ENCODE measurements at regions not wholly inside any gene's neighbourhood (a gene's known extent, or its start where the extent isn't known, plus 50 kb on each side); places are given as distances from the start of the nearest gene placed in this dataset.

DNA sequence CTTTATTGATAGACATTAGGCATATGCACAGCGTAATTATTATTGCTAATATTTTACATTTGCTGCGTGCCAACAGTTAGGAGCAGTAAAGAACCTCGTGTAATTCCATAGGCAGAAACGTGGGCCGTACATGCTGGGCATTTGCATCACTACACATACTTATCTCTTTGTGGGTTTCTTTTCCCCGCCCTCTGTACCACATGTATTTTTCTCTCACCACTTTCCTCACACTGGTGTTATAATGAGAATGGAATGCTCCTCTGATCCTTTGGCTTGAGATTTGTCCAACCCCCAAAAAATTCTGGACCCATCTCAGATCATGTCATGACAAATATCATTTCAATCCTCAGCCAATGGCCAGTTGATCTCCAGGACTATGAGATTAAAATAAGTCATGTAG is 1952.6 kb upstream of the WWC1 start:
- Histone ChIP-seq H3K9me3 (replicated peaks; ENCODE audit: low read length) (peaks cover 3% of the 10 kb centered on the region), H3K9ac (ENCODE audit: low read depth, low read length) (no peak overlapping the region), H3K4me1 (ENCODE audit: control insufficient read depth, insufficient read depth, low read length) (no peaks in the 10 kb centered on the region), H3K27me3 (ENCODE audit: control insufficient read depth, insufficient read depth, low read length) (no peaks in the 10 kb centered on the region), H3K36me3 (ENCODE audit: insufficient read depth, low read length) (no peaks in the 10 kb centered on the region), H3K4me3 (ENCODE audit: low read length) (no peak overlapping the region), H3K4me2 (ENCODE audit: low read length) (no peak overlapping the region)

DNA sequence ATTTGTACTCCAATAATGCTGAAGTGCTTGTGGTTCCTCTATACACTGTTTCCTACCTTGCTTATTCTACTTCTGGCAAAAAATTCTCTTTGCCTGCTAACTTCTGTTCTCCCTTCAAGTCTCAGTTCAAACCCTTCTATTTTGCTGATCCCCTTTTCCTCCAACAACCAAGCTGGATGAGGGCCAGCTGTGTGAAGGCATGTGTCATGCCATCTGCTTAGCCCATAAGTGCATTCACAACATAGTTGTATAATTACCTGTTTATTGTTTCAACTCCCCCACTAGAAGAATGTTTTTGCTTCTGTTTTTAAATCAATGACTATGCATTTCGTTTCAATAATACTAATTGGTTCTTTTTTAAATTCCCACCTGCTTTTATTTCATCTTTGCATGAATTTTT is 1951.4 kb upstream of the WWC1 start:
- Histone ChIP-seq H3K4me3 (ENCODE audit: low read length) (no peak overlapping the region), H3K9ac (ENCODE audit: low read depth, low read length) (no peak overlapping the region), H3K27me3 (ENCODE audit: control insufficient read depth, insufficient read depth, low read length) (no peaks in the 10 kb centered on the region), H3K36me3 (ENCODE audit: insufficient read depth, low read length) (no peaks in the 10 kb centered on the region), H3K4me2 (ENCODE audit: low read length) (no peak overlapping the region), H3K4me1 (ENCODE audit: control insufficient read depth, insufficient read depth, low read length) (no peaks in the 10 kb centered on the region), H3K9me3 (replicated peaks; ENCODE audit: low read length) (no peaks in the 10 kb centered on the region)

DNA sequence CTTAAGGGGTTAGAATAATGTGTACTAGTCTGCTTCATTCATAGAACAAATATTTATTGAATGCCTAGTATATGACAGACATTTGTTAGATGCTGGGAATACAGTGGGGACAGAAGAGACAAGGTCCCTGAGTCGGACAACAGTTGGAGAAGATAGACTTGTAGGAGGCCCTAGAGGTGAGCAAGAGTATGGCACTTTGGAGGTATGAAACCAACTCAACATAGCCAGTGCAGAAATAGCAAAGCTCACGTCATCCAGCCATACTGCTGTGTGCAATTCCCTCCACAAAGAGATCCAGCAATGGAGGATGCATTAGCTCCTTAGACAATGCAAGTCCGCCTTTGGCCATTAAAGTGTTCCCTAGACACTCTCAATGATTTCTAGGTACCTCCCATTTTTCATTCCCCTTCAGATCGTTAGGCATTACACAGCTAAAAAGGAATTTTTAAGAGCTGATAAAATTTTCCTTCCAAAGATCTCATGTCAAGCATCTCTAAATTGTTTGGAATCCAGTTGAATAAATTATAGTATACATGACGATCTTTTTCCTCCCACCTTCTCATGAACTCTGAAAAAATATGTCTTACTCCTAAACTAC is 1949.6 kb upstream of the WWC1 start:
- Histone ChIP-seq H3K9me3 (replicated peaks; ENCODE audit: low read length) (no peaks in the 10 kb centered on the region), H3K4me2 (ENCODE audit: low read length) (no peak overlapping the region), H3K9ac (ENCODE audit: low read depth, low read length) (no peak overlapping the region), H3K4me3 (ENCODE audit: low read length) (no peak overlapping the region), H3K36me3 (ENCODE audit: insufficient read depth, low read length) (no peaks in the 10 kb centered on the region), H3K4me1 (ENCODE audit: control insufficient read depth, insufficient read depth, low read length) (no peaks in the 10 kb centered on the region), H3K27me3 (ENCODE audit: control insufficient read depth, insufficient read depth, low read length) (no peaks in the 10 kb centered on the region)

- Histone ChIP-seq H3K4me2 (ENCODE audit: low read length) (no peak overlapping the region), H3K9me3 (replicated peaks; ENCODE audit: low read length) (no peaks in the 10 kb centered on the region), H3K36me3 (ENCODE audit: insufficient read depth, low read length) (no peaks in the 10 kb centered on the region), H3K4me3 (ENCODE audit: low read length) (no peak overlapping the region), H3K4me1 (ENCODE audit: control insufficient read depth, insufficient read depth, low read length) (no peaks in the 10 kb centered on the region), H3K27me3 (ENCODE audit: control insufficient read depth, insufficient read depth, low read length) (no peaks in the 10 kb centered on the region), H3K9ac (ENCODE audit: low read depth, low read length) (no peak overlapping the region)
Observed at GRCh38 chr5:166342402-166342801, 1949.0 kb upstream of the WWC1 start.

DNA sequence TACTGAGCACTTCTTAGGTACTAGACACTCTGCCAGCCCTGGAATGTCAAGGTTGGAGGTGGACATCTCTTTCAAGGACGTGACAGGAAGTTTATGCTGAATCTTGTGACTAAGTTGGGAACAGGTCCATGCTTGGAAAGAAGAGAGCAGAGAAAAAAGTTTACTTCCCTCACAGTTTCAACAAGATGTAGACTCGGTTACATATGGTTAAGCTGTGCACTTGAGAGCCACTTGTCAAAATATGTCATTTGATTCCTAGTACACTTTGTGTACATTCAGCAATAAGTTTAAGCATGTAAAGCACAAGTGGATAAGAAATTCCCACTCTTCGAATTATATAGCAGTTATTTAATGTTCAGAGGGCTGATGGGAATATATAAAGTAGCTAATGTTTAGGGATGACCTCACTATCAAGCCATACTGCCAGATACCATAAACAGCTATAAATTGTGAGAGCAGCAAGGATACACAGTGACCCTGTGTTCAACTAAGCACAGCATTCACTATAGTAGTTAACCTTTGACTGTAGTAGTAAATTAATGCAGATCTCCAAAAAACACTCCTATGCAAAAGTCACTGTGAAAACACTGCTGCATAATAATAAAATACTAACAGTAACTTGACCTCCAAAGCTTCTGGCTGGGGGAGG is 1944.6 kb upstream of the WWC1 start:
- H3K4me2 ChIP-seq (ENCODE audit: low read length): no peak overlapping the region
- H3K4me1 ChIP-seq (ENCODE audit: control insufficient read depth, insufficient read depth, low read length): no peaks in the 10 kb centered on the region
- H3K4me3 ChIP-seq (ENCODE audit: low read length): no peak overlapping the region
- H3K9ac ChIP-seq (ENCODE audit: low read depth, low read length): no peak overlapping the region
- H3K27me3 ChIP-seq (ENCODE audit: control insufficient read depth, insufficient read depth, low read length): no peaks in the 10 kb centered on the region
- peaks cover 4% of the 10 kb centered on the region for H3K9me3 ChIP-seq (replicated peaks; ENCODE audit: low read length)
- no peaks in the 10 kb centered on the region for H3K36me3 ChIP-seq (ENCODE audit: insufficient read depth, low read length)

GRCh38 chr5:166349046-166349445 is 1942.4 kb upstream of the WWC1 start:
- Histone ChIP-seq H3K36me3 (ENCODE audit: insufficient read depth, low read length) (no peaks in the 10 kb centered on the region), H3K9ac (ENCODE audit: low read depth, low read length) (no peak overlapping the region), H3K27me3 (ENCODE audit: control insufficient read depth, insufficient read depth, low read length) (no peaks in the 10 kb centered on the region), H3K4me2 (ENCODE audit: low read length) (no peak overlapping the region), H3K9me3 (replicated peaks; ENCODE audit: low read length) (peaks cover 8% of the 10 kb centered on the region), H3K4me3 (ENCODE audit: low read length) (no peak overlapping the region), H3K4me1 (ENCODE audit: control insufficient read depth, insufficient read depth, low read length) (no peaks in the 10 kb centered on the region)

GRCh38 chr5:166353580-166353979 is 1937.9 kb upstream of the WWC1 start:
- Histone ChIP-seq H3K4me2 (ENCODE audit: low read length) (no peak overlapping the region), H3K9ac (ENCODE audit: low read depth, low read length) (no peak overlapping the region)

DNA sequence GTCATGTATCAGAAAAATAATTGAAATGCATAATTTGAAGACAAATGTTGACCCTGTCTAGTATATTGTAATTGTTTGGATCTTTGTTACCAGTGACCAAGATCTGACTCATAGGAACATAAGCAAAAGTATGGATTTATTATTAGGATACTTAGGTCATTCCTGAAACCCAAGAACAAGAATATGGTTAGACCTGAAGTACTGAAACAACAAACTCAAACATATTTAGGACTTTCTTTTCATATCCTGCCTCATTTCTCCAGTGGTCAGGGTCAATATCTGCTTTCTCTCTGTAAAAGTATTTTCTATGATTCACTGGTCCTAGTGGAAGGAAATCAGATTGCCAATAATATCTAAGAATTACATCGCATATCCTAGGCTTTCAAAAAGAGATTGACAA is 1937.1 kb upstream of the WWC1 start:
- Histone ChIP-seq H3K9me3 (replicated peaks; ENCODE audit: low read length) (peaks cover 4% of the 10 kb centered on the region), H3K27me3 (ENCODE audit: control insufficient read depth, insufficient read depth, low read length) (no peaks in the 10 kb centered on the region), H3K4me3 (ENCODE audit: low read length) (no peak overlapping the region), H3K9ac (ENCODE audit: low read depth, low read length) (no peak overlapping the region), H3K4me2 (ENCODE audit: low read length) (no peak overlapping the region), H3K36me3 (ENCODE audit: insufficient read depth, low read length) (no peaks in the 10 kb centered on the region), H3K4me1 (ENCODE audit: control insufficient read depth, insufficient read depth, low read length) (no peaks in the 10 kb centered on the region)

More at GRCh38 chr5:166353580-166353979, 1937.9 kb upstream of the WWC1 start:
- no peaks in the 10 kb centered on the region for H3K4me1 ChIP-seq (ENCODE audit: control insufficient read depth, insufficient read depth, low read length)
- no peaks in the 10 kb centered on the region for H3K36me3 ChIP-seq (ENCODE audit: insufficient read depth, low read length)
- no peaks in the 10 kb centered on the region for H3K27me3 ChIP-seq (ENCODE audit: control insufficient read depth, insufficient read depth, low read length)
- H3K4me3 ChIP-seq (ENCODE audit: low read length): no peak overlapping the region
- H3K9me3 ChIP-seq (replicated peaks; ENCODE audit: low read length): peaks cover 8% of the 10 kb centered on the region

- Histone ChIP-seq H3K36me3 (ENCODE audit: insufficient read depth, low read length) (no peaks in the 10 kb centered on the region), H3K9ac (ENCODE audit: low read depth, low read length) (no peak overlapping the region), H3K9me3 (replicated peaks; ENCODE audit: low read length) (peaks cover 4% of the 10 kb centered on the region), H3K27me3 (ENCODE audit: control insufficient read depth, insufficient read depth, low read length) (no peaks in the 10 kb centered on the region), H3K4me3 (ENCODE audit: low read length) (no peak overlapping the region), H3K4me1 (ENCODE audit: control insufficient read depth, insufficient read depth, low read length) (no peaks in the 10 kb centered on the region), H3K4me2 (ENCODE audit: low read length) (no peak overlapping the region)
Observed at GRCh38 chr5:166356096-166356495, 1935.3 kb upstream of the WWC1 start.

GRCh38 chr5:166358127-166358830 is 1933.2 kb upstream of the WWC1 start:
- Histone ChIP-seq H3K9me3 (replicated peaks; ENCODE audit: low read length) (peaks cover 4% of the 10 kb centered on the region), H3K27me3 (ENCODE audit: control insufficient read depth, insufficient read depth, low read length) (no peaks in the 10 kb centered on the region), H3K9ac (ENCODE audit: low read depth, low read length) (no peak overlapping the region), H3K4me1 (ENCODE audit: control insufficient read depth, insufficient read depth, low read length) (no peaks in the 10 kb centered on the region), H3K4me2 (ENCODE audit: low read length) (no peak overlapping the region), H3K36me3 (ENCODE audit: insufficient read depth, low read length) (no peaks in the 10 kb centered on the region), H3K4me3 (ENCODE audit: low read length) (no peak overlapping the region)

- H3K4me2 ChIP-seq (ENCODE audit: low read length): no peak overlapping the region
- no peak overlapping the region for H3K9ac ChIP-seq (ENCODE audit: low read depth, low read length)
Observed at GRCh38 chr5:166363087-166363760, 1928.2 kb upstream of the WWC1 start.

More at GRCh38 chr5:166363087-166363760, 1928.2 kb upstream of the WWC1 start:
- H3K36me3 ChIP-seq (ENCODE audit: insufficient read depth, low read length): no peaks in the 10 kb centered on the region
- H3K4me1 ChIP-seq (ENCODE audit: control insufficient read depth, insufficient read depth, low read length): no peaks in the 10 kb centered on the region
- no peak overlapping the region for H3K4me3 ChIP-seq (ENCODE audit: low read length)
- no peaks in the 10 kb centered on the region for H3K9me3 ChIP-seq (replicated peaks; ENCODE audit: low read length)
- H3K27me3 ChIP-seq (ENCODE audit: control insufficient read depth, insufficient read depth, low read length): no peaks in the 10 kb centered on the region
